Calu3 (cell line): ENCODE measurements at regions not wholly inside any gene's neighbourhood (a gene's known extent, or its start where the extent isn't known, plus 50 kb on each side); places are given as distances from the start of the nearest gene placed in this dataset.
A peak's percentile ranks its signal among the peaks of the same experiment; 100 is the strongest.
"Not testable (repeated sequence)": the region's sequence is repeated elsewhere in the genome, so short reads cannot be mapped to it uniquely, and the experiment has no call there.

Source experiments
- BruUV-seq: library from RNA; stranded (reverse); fragments of 400-500 nt; replicated peaks from 2 replicates; lab custom pipeline; 2021; lab: Mats Ljungman, UMichigan
- CTCF ChIA-PET: fragments of 300-600 bp; sonication (Branson Sonifier 250); formaldehyde crosslinking; loops from one replicate; lab custom pipeline; 2022; ENCODE audit warnings: antibody characterized with exemption; lab: Charles Lee
- DNase-seq: peaks from one replicate; pipeline ENCODE4 v3.0.0; 2022
- H3K27ac Mint-ChIP-seq: one replicate; pipeline ENCODE4 v1.8.0; 2022; ENCODE audit warnings: mixed read lengths; ENCODE audit not compliant: unreplicated experiment
- H3K27me3 Mint-ChIP-seq: one replicate; pipeline ENCODE4 v1.8.0; 2022; ENCODE audit warnings: mixed read lengths; ENCODE audit not compliant: unreplicated experiment
- H3K36me3 Mint-ChIP-seq: one replicate; pipeline ENCODE4 v1.8.0; 2022; ENCODE audit warnings: mild to moderate bottlenecking, moderate library complexity, mixed read lengths; ENCODE audit not compliant: insufficient read depth, unreplicated experiment
- H3K4me1 Mint-ChIP-seq: one replicate; pipeline ENCODE4 v1.8.0; 2022; ENCODE audit warnings: mild to moderate bottlenecking, low read depth, mixed read lengths; ENCODE audit not compliant: unreplicated experiment
- H3K4me3 Mint-ChIP-seq: one replicate; pipeline ENCODE4 v1.8.0; 2022; ENCODE audit warnings: mild to moderate bottlenecking, low read depth, moderate library complexity, mixed read lengths; ENCODE audit not compliant: unreplicated experiment
- H3K9me3 Mint-ChIP-seq: one replicate; pipeline ENCODE4 v1.8.0; 2022; ENCODE audit warnings: low read depth, mixed read lengths; ENCODE audit not compliant: unreplicated experiment
- CTCF ChIP-seq: fragments of 200-600 bp; IDR thresholded peaks from one replicate; pipeline ENCODE4 v1.8.0; 2022; ENCODE audit warnings: antibody characterized with exemption; ENCODE audit not compliant: unreplicated experiment
- intact Hi-C: fragments of 100-400 bp; cut with micrococcal nuclease; formaldehyde crosslinking; loops from one replicate; pipeline ENCODE4 v1.10.0; 2022; ENCODE audit not compliant: unreplicated experiment

GRCh38 chr7:24395512-24395911 is 111.5 kb downstream of the NPY start:
- H3K9me3 Mint-ChIP-seq, result no peaks in the 10 kb centered on the region
- intact Hi-C loops, result no loop called here
- no peak overlapping the region for H3K4me3 Mint-ChIP-seq
- H3K27me3 Mint-ChIP-seq, result peaks cover 20% of the 10 kb centered on the region
- no peak for TF ChIP-seq CTCF
- no peak for DNase-seq
- no peaks in the 10 kb centered on the region for H3K36me3 Mint-ChIP-seq
- H3K27ac Mint-ChIP-seq, result no peak overlapping the region
- no peaks in the 10 kb centered on the region for H3K4me1 Mint-ChIP-seq
- no TSS peak for BruUV-seq
- CTCF ChIA-PET, result no interaction called here

DNA sequence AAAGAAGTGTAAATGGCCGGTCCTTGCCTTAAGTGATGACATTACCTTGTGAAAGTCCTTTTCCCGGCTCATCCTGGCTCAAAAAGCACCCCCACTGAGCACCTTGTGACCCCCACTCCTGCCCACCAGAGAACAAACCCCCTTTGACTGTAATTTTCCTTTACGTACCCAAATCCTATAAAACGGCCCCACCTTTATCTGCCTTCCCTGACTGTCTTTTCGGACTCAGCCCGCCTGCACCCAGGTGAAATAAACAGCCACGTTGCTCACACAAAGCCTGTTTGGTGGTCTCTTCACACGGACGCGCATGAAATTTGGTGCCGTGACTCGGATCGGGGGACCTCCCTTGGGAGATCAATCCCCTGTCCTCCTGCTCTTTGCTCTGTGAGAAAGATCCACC is 112.4 kb downstream of the NPY start:
- DNase-seq, H3K4me3 Mint-ChIP-seq, H3K27ac Mint-ChIP-seq, H3K9me3 Mint-ChIP-seq, intact Hi-C loops, H3K4me1 Mint-ChIP-seq, CTCF ChIA-PET, BruUV-seq, H3K36me3 Mint-ChIP-seq: not testable (repeated sequence)
- H3K27me3 Mint-ChIP-seq, result peaks cover 20% of the 10 kb centered on the region

DNA sequence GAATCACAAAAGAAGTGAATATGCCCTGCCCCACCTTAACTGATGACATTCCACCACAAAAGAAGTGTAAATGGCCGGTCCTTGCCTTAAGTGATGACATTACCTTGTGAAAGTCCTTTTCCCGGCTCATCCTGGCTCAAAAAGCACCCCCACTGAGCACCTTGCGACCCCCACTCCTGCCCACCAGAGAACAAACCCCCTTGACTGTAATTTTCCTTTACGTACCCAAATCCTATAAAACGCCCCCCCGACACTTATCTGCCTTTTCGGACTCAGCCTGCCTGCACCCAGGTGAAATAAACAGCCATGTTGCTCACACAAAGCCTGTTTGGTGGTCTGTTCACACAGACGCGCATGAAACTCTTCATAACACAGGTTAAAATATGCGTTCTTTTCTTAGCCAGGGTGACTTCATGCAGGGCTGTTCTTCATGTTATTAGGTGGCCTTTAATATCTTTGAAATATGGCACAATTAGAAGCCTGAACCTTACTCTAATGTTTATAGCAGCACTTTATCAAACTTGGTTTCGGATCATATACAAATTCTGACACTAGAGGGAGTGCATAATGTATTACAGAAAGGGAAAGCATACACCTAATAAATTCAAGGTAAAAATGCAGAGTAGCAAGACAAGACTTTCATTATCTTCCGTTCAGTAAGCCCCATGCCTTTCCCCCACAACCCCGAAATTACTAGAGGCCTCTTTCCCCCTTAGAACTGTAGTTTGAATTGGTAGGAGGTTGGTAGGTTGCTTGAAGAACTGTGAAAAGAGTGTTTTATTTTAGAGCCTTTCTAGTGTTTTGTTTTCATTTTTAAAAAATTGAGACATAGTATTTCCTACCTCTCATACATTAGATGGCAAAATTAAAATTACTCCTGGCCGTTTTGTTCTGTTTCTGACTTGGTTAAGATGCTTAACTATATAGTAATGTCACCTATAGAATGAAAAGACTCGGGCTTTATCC is 117.9 kb downstream of the NPY start:
- intact Hi-C loops, result loop anchor here (1.0 kb wide), 3 partner anchors 186 to 696 kb away; no protein-coding TSS in a partner anchor
- BruUV-seq, result no TSS peak
- Mint-ChIP-seq H3K27ac (no peak overlapping the region), H3K4me1 (no peaks in the 10 kb centered on the region), H3K27me3 (peaks cover 48% of the 10 kb centered on the region), H3K36me3 (no peaks in the 10 kb centered on the region), H3K9me3 (no peaks in the 10 kb centered on the region), H3K4me3 (peak overlapping the region; percentile 4)
- CTCF ChIA-PET, result no interaction called here
- DNase-seq, result no peak
- TF ChIP-seq CTCF, result peak; percentile 55

GRCh38 chr7:24402655-24403054 is 118.7 kb downstream of the NPY start:
- H3K4me1 Mint-ChIP-seq, result no peaks in the 10 kb centered on the region
- CTCF ChIA-PET, result no interaction called here
- no peak for DNase-seq

More at GRCh38 chr7:24402655-24403054, 118.7 kb downstream of the NPY start:
- H3K27me3 Mint-ChIP-seq, result peaks cover 55% of the 10 kb centered on the region
- H3K4me3 Mint-ChIP-seq, result no peak overlapping the region
- H3K36me3 Mint-ChIP-seq, result no peaks in the 10 kb centered on the region
- intact Hi-C loops, result loop anchor here (1.0 kb wide), 3 partner anchors 186 to 696 kb away; no protein-coding TSS in a partner anchor
- no TSS peak for BruUV-seq
- TF ChIP-seq CTCF, result no peak
- H3K9me3 Mint-ChIP-seq, result no peaks in the 10 kb centered on the region
- H3K27ac Mint-ChIP-seq, result no peak overlapping the region
